WTC11 (cell line): ENCODE measurements at regions not wholly inside any gene's neighbourhood (a gene's known extent, or its start where the extent isn't known, plus 50 kb on each side); places are given as distances from the start of the nearest gene placed in this dataset.

Source experiments
- ATAC-seq: fragments of 200-7000 bp; cut with Tn5 transposase; 2 replicates; pipeline ENCODE4 v1.10.0; 2021; ENCODE audit warnings: mild to moderate bottlenecking, moderate library complexity
- CTCF ChIA-PET: fragments of 300-600 bp; sonication (Branson Sonifier 250); formaldehyde crosslinking; loops from one replicate; lab custom pipeline; 2021; ENCODE audit warnings: antibody characterized with exemption; lab: Charles Lee
- POLR2A ChIA-PET: fragments of 350-600 bp; sonication (Branson Sonifier 250); formaldehyde crosslinking; loops from one replicate; lab custom pipeline; 2021; ENCODE audit warnings: antibody characterized with exemption; lab: Charles Lee
- DNase-seq: peaks from one replicate; pipeline ENCODE4 v3.0.0; 2021; ENCODE audit warnings: low spot score
- H3K27ac Mint-ChIP-seq: 2 replicates; pipeline ENCODE4 v1.8.0; 2021; ENCODE audit warnings: mixed read lengths
- H3K27me3 Mint-ChIP-seq: 2 replicates; pipeline ENCODE4 v1.8.0; 2021; ENCODE audit warnings: low read depth, mild to moderate bottlenecking, moderate library complexity, mixed read lengths
- H3K36me3 Mint-ChIP-seq: 2 replicates; pipeline ENCODE4 v1.8.0; 2021; ENCODE audit warnings: mixed read lengths
- H3K4me1 Mint-ChIP-seq: 2 replicates; pipeline ENCODE4 v1.8.0; 2022; ENCODE audit warnings: mixed read lengths
- H3K4me3 Mint-ChIP-seq: 2 replicates; pipeline ENCODE4 v1.8.0; 2021; ENCODE audit warnings: mild to moderate bottlenecking, moderate library complexity, mixed read lengths
- H3K9me3 Mint-ChIP-seq: 2 replicates; pipeline ENCODE4 v1.8.0; 2021; ENCODE audit warnings: mixed read lengths
- ATF6 ChIP-seq: sonication (generic); formaldehyde crosslinking; IDR thresholded peaks from 2 replicates; pipeline ENCODE4 v1.8.1; 2023; ENCODE audit warnings: mild to moderate bottlenecking, missing genetic modification reagents
- CREB1 ChIP-seq: sonication (generic); formaldehyde crosslinking; IDR thresholded peaks from 2 replicates; pipeline ENCODE4 v1.8.0; 2023; ENCODE audit warnings: mild to moderate bottlenecking, missing genetic modification reagents
- HMGXB4 ChIP-seq: sonication (generic); formaldehyde crosslinking; IDR thresholded peaks from 2 replicates; pipeline ENCODE4 v1.8.1; 2023; ENCODE audit warnings: mild to moderate bottlenecking, moderate library complexity, missing genetic modification reagents
- JAZF1 ChIP-seq: fragments of 250-450 bp; sonication (Bioruptor Pico); IDR thresholded peaks from 2 replicates; pipeline ENCODE4 v1.9.0; 2021; ENCODE audit warnings: moderate library complexity, mild to moderate bottlenecking, inconsistent platforms
- MAX ChIP-seq: sonication (generic); formaldehyde crosslinking; IDR thresholded peaks from 2 replicates; pipeline ENCODE4 v1.8.0; 2022; ENCODE audit warnings: mild to moderate bottlenecking, missing genetic modification reagents
- MXD4 ChIP-seq: fragments of 250-450 bp; sonication (Bioruptor Pico); IDR thresholded peaks from 2 replicates; pipeline ENCODE4 v1.8.0; 2021; ENCODE audit warnings: mild to moderate bottlenecking, moderate library complexity, borderline replicate concordance
- NFYB ChIP-seq: sonication (generic); formaldehyde crosslinking; conservative IDR thresholded peaks from 2 replicates; pipeline ENCODE4 v1.8.0; 2022; ENCODE audit warnings: low read depth, missing genetic modification reagents
- NR3C1 ChIP-seq: sonication (generic); formaldehyde crosslinking; conservative IDR thresholded peaks from 2 replicates; pipeline ENCODE4 v1.8.1; 2023; ENCODE audit warnings: low read depth, mild to moderate bottlenecking, missing genetic modification reagents
- PREB ChIP-seq: sonication (generic); formaldehyde crosslinking; IDR thresholded peaks from 2 replicates; pipeline ENCODE4 v1.8.1; 2022; ENCODE audit warnings: mild to moderate bottlenecking, missing genetic modification reagents, moderate library complexity, borderline replicate concordance
- RORB ChIP-seq: fragments of 250-450 bp; sonication (Bioruptor Pico); IDR thresholded peaks from 2 replicates; pipeline ENCODE4 v1.9.0; 2021; ENCODE audit warnings: mild to moderate bottlenecking
- ZNF219 ChIP-seq: sonication (generic); formaldehyde crosslinking; IDR thresholded peaks from 2 replicates; pipeline ENCODE4 v1.8.0; 2023; ENCODE audit warnings: missing genetic modification reagents, mild to moderate bottlenecking, borderline replicate concordance
- ZNF281 ChIP-seq: sonication (generic); formaldehyde crosslinking; IDR thresholded peaks from 2 replicates; pipeline ENCODE4 v1.8.0; 2023; ENCODE audit warnings: mild to moderate bottlenecking, missing genetic modification reagents
- ZNF423 ChIP-seq: fragments of 250-450 bp; sonication (Bioruptor Pico); IDR thresholded peaks from 2 replicates; pipeline ENCODE4 v2.1.2; 2022; ENCODE audit warnings: mild to moderate bottlenecking, moderate library complexity

GRCh38 chr21:16004086-16004485 is 274.3 kb downstream of the USP25 start:
- H3K27me3 Mint-ChIP-seq = no peaks in the 10 kb centered on the region
- no peak overlapping the region for H3K4me3 Mint-ChIP-seq
- no peak overlapping the region for H3K27ac Mint-ChIP-seq
- H3K36me3 Mint-ChIP-seq = no peaks in the 10 kb centered on the region
- H3K4me1 Mint-ChIP-seq = no peaks in the 10 kb centered on the region
- CTCF ChIA-PET = interaction anchor here (1.2 kb wide), 1 partner anchor 326 kb away, joined by 3 read pairs; no protein-coding TSS in a partner anchor
- DNase-seq (no peak), ATAC-seq (no peak)
- no peaks in the 10 kb centered on the region for H3K9me3 Mint-ChIP-seq
- TF ChIP-seq RORB (no peak), HMGXB4 (CRISPR knock-in tag) (no peak), ATF6 (CRISPR knock-in tag) (no peak), MXD4 (CRISPR knock-in tag) (no peak), ZNF219 (no peak), MAX (CRISPR knock-in tag) (no peak), ZNF423 (CRISPR knock-in tag) (no peak), JAZF1 (no peak), PREB (CRISPR knock-in tag) (no peak), NFYB (CRISPR knock-in tag) (no peak), CREB1 (CRISPR knock-in tag) (no peak), NR3C1 (CRISPR knock-in tag) (no peak), ZNF281 (CRISPR knock-in tag) (no peak)
- TF ChIP-seq, all 79 proteins: peak for 0
- POLR2A ChIA-PET = no interaction called here

- Mint-ChIP-seq H3K4me1 (no peaks in the 10 kb centered on the region), H3K27me3 (no peaks in the 10 kb centered on the region)
- TF ChIP-seq HMGXB4 (CRISPR knock-in tag) (no peak), ZNF281 (CRISPR knock-in tag) (no peak)
These were observed 274.7 kb downstream of the USP25 start for GRCh38 chr21:16004523-16004922.

More at GRCh38 chr21:16004523-16004922, 274.7 kb downstream of the USP25 start:
- H3K36me3 Mint-ChIP-seq = no peaks in the 10 kb centered on the region
- CTCF ChIA-PET = no interaction called here
- H3K27ac Mint-ChIP-seq = 0 out of 2 replicates have a peak overlapping the region, but pooled peaks have one; percentile 70
- POLR2A ChIA-PET = no interaction called here
- no peaks in the 10 kb centered on the region for H3K9me3 Mint-ChIP-seq
- ATAC-seq = no peak
- no peak for DNase-seq
- H3K4me3 Mint-ChIP-seq = no peak overlapping the region
